Suppressor macrophage treated with lipopolysaccharide for 1 hour (primary cell): ENCODE measurements at regions not wholly inside any gene's neighbourhood (a gene's known extent, or its start where the extent isn't known, plus 50 kb on each side); places are given as distances from the start of the nearest gene placed in this dataset.
"Not testable (repeated sequence)": the region's sequence is repeated elsewhere in the genome, so short reads cannot be mapped to it uniquely, and the experiment has no call there.

Source experiments
- DNase-seq, 3 donors: peaks; one replicate each; pipeline ENCODE4 v3.0.0-alpha.2; 2020 to 2022

- not testable (repeated sequence) for DNase-seq
Measured at GRCh38 chr3:172579753-172580152, 56.5 kb upstream of the TNFSF10 start.

GRCh38 chr3:172578714-172579113 is 55.5 kb upstream of the TNFSF10 start:
- not testable (repeated sequence) for DNase-seq

- peak; percentile 65 to 81 (median 73) for DNase-seq
Measured at GRCh38 chr3:172577987-172578570, 54.8 kb upstream of the TNFSF10 start.

- no peak for DNase-seq
Measured at GRCh38 chr3:172575375-172575774, 52.1 kb upstream of the TNFSF10 start.

- DNase-seq, result no peak
Measured at GRCh38 chr3:172573422-172573821, 50.2 kb upstream of the TNFSF10 start.
